ENCODE measurements at regions not wholly inside any gene's neighbourhood (a gene's known extent, or its start where the extent isn't known, plus 50 kb on each side); places are given as distances from the start of the nearest gene placed in this dataset.

- Histone ChIP-seq H3K27ac (no peak overlapping the region), H3K9me3 (ENCODE audit: low read depth) (no peaks in the 10 kb centered on the region), H3K36me3 (no peaks in the 10 kb centered on the region), H3K4me3 (no peak overlapping the region), H3K4me1 (ENCODE audit: low read depth) (no peaks in the 10 kb centered on the region), H3K27me3 (no peaks in the 10 kb centered on the region)
- DNase-seq (ENCODE audit: low read depth in 1 of 2, low spot score in 1 of 2), result peak in 1 of 2 donors; percentile 52
- TF ChIP-seq, protein P1, sequence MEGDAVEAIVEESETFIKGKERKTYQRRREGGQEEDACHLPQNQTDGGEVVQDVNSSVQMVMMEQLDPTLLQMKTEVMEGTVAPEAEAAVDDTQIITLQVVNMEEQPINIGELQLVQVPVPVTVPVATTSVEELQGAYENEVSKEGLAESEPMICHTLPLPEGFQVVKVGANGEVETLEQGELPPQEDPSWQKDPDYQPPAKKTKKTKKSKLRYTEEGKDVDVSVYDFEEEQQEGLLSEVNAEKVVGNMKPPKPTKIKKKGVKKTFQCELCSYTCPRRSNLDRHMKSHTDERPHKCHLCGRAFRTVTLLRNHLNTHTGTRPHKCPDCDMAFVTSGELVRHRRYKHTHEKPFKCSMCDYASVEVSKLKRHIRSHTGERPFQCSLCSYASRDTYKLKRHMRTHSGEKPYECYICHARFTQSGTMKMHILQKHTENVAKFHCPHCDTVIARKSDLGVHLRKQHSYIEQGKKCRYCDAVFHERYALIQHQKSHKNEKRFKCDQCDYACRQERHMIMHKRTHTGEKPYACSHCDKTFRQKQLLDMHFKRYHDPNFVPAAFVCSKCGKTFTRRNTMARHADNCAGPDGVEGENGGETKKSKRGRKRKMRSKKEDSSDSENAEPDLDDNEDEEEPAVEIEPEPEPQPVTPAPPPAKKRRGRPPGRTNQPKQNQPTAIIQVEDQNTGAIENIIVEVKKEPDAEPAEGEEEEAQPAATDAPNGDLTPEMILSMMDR (IDR thresholded peaks at IDR 0.05; ENCODE audit: low read depth, low read length), result no peak
Observed at GRCh38 chr1:185426848-185427247, 109.8 kb upstream of the IVNS1ABP start.

DNA sequence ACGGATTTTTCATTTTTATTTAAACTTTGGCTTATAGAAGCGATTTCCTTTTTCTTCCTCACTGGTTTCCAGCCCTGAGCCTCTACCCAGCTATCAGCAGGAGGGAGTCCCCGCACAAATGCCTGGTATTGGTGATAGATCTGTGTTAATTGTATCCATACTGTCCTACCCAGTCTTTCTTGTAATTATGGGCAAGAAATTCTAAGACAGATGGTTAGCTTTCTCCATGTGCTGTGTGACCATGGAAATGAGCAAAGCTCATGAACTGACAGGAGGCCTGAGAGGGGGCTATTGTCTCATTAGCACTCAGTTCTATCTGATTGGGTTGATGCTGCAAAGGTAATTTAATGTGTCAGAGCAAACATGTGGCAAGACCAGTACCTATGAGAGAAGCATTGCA, 108.1 kb upstream of the IVNS1ABP start:
- Histone ChIP-seq H3K4me3 (no peak overlapping the region), H3K4me1 (ENCODE audit: low read depth) (no peaks in the 10 kb centered on the region), H3K27me3 (no peaks in the 10 kb centered on the region), H3K9me3 (ENCODE audit: low read depth) (no peaks in the 10 kb centered on the region), H3K36me3 (no peaks in the 10 kb centered on the region), H3K27ac (no peak overlapping the region)
- no peak for DNase-seq (ENCODE audit: low read depth in 1 of 2, low spot score in 1 of 2)
- TF ChIP-seq, protein P1 (IDR thresholded peaks at IDR 0.05; ENCODE audit: low read depth, low read length), result no peak

- Histone ChIP-seq H3K27ac (no peak overlapping the region), H3K9me3 (ENCODE audit: low read depth) (no peaks in the 10 kb centered on the region), H3K27me3 (no peaks in the 10 kb centered on the region), H3K4me1 (ENCODE audit: low read depth) (no peaks in the 10 kb centered on the region), H3K4me3 (no peak overlapping the region), H3K36me3 (no peaks in the 10 kb centered on the region)
- no peak for DNase-seq (ENCODE audit: low read depth in 1 of 2, low spot score in 1 of 2)
- TF ChIP-seq, protein P1 (IDR thresholded peaks at IDR 0.05; ENCODE audit: low read depth, low read length), result no peak
Observed at GRCh38 chr1:185421485-185422107, 104.6 kb upstream of the IVNS1ABP start.

- H3K9me3 ChIP-seq (ENCODE audit: low read depth), result no peaks in the 10 kb centered on the region
- DNase-seq (ENCODE audit: low read depth in 1 of 2, low spot score in 1 of 2), result no peak
- TF ChIP-seq, protein P1 (IDR thresholded peaks at IDR 0.05; ENCODE audit: low read depth, low read length), result no peak
- no peak overlapping the region for H3K27ac ChIP-seq
- H3K4me1 ChIP-seq (ENCODE audit: low read depth), result no peaks in the 10 kb centered on the region
- H3K27me3 ChIP-seq, result no peaks in the 10 kb centered on the region
- H3K4me3 ChIP-seq, result no peak overlapping the region
- H3K36me3 ChIP-seq, result no peaks in the 10 kb centered on the region
Observed at GRCh38 chr1:185420588-185421081, 103.6 kb upstream of the IVNS1ABP start.

- H3K27ac ChIP-seq, result no peak overlapping the region
- H3K4me3 ChIP-seq, result no peak overlapping the region
- H3K9me3 ChIP-seq (ENCODE audit: low read depth), result no peaks in the 10 kb centered on the region
- DNase-seq (ENCODE audit: low read depth in 1 of 2, low spot score in 1 of 2), result no peak
- TF ChIP-seq, protein P1 (IDR thresholded peaks at IDR 0.05; ENCODE audit: low read depth, low read length), result no peak
- H3K36me3 ChIP-seq, result no peaks in the 10 kb centered on the region
- H3K27me3 ChIP-seq, result no peaks in the 10 kb centered on the region
- H3K4me1 ChIP-seq (ENCODE audit: low read depth), result no peaks in the 10 kb centered on the region
Observed at GRCh38 chr1:185419718-185420117, 102.7 kb upstream of the IVNS1ABP start.
